Ascending aorta (tissue), 2 donors: ENCODE measurements at regions not wholly inside any gene's neighbourhood (a gene's known extent, or its start where the extent isn't known, plus 50 kb on each side); places are given as distances from the start of the nearest gene placed in this dataset.

Source experiments
- DNase-seq, 2 donors: peaks; one replicate each; pipeline ENCODE4 v3.0.0-alpha.2; 2019; ENCODE audit warnings: low spot score in 2 of 2
- H3K27ac ChIP-seq, 2 donors: fragments of 200-600 bp; sonication (generic); one replicate each; pipeline ENCODE4 v1.5.1; 2016 to 2017; ENCODE audit warnings: mild to moderate bottlenecking in 1 of 2
- H3K27me3 ChIP-seq: fragments of 200-600 bp; sonication (generic); one replicate; pipeline ENCODE4 v1.5.1; 2017
- H3K36me3 ChIP-seq, 2 donors: fragments of 200-600 bp; sonication (generic); one replicate each; pipeline ENCODE4 v1.5.1; 2016
- H3K4me1 ChIP-seq, 2 donors: fragments of 200-600 bp; sonication (generic); one replicate each; pipeline ENCODE4 v1.5.1; 2016 to 2017; ENCODE audit warnings: mild to moderate bottlenecking in 1 of 2
- H3K4me3 ChIP-seq, 2 donors: fragments of 200-600 bp; sonication (generic); one replicate each; pipeline ENCODE4 v1.5.1; 2016 to 2017; ENCODE audit warnings: mild to moderate bottlenecking in 1 of 2
- H3K9me3 ChIP-seq, 2 donors: fragments of 200-600 bp; sonication (generic); one replicate each; pipeline ENCODE4 v1.5.1; 2016
- CTCF ChIP-seq, 3 experiments: fragments of 200-600 bp in 2 of 3; fragments of 450-650 bp in 1 of 3; sonication (generic) in 2 of 3; IDR thresholded peaks; one replicate each; pipeline ENCODE4 v1.5.1; 2016 to 2019; ENCODE audit warnings: antibody characterized with exemption in 3 of 3, mild to moderate bottlenecking in 1 of 3, moderate library complexity in 1 of 3
- intact Hi-C: fragments of 100-400 bp; cut with DNase I; formaldehyde crosslinking; loops from one replicate; pipeline ENCODE4 v1.15.1; 2023

GRCh38 chr4:30916337-30917274 lies 196.4 kb downstream of the PCDH7 start:
- H3K27me3 ChIP-seq, result no peaks in the 10 kb centered on the region
- no peak for TF ChIP-seq CTCF (IDR thresholded peaks at IDR 0.05)
- no peak overlapping the region for H3K27ac ChIP-seq
- H3K9me3 ChIP-seq, result no peaks in the 10 kb centered on the region
- no peak for DNase-seq
- peaks cover 0 to 2% of the 10 kb centered on the region in 2 donors for H3K4me1 ChIP-seq
- no peak overlapping the region for H3K4me3 ChIP-seq
- no peaks in the 10 kb centered on the region for H3K36me3 ChIP-seq
- intact Hi-C loops, result no loop called here

GRCh38 chr4:30917946-30918345 lies 197.8 kb downstream of the PCDH7 start:
- Histone ChIP-seq H3K36me3 (no peaks in the 10 kb centered on the region), H3K9me3 (no peaks in the 10 kb centered on the region), H3K27me3 (no peaks in the 10 kb centered on the region), H3K4me1 (no peaks in the 10 kb centered on the region), H3K27ac (no peak overlapping the region), H3K4me3 (no peak overlapping the region)
- no peak for DNase-seq
- intact Hi-C loops, result no loop called here
- TF ChIP-seq CTCF (IDR thresholded peaks at IDR 0.05), result no peak

GRCh38 chr4:30919458-30919857 lies 199.3 kb downstream of the PCDH7 start:
- H3K4me1 ChIP-seq, result no peaks in the 10 kb centered on the region
- no peak overlapping the region for H3K4me3 ChIP-seq
- no peak for TF ChIP-seq CTCF (IDR thresholded peaks at IDR 0.05)
- intact Hi-C loops, result no loop called here
- H3K27me3 ChIP-seq, result no peaks in the 10 kb centered on the region
- no peak for DNase-seq
- H3K9me3 ChIP-seq, result no peaks in the 10 kb centered on the region
- no peaks in the 10 kb centered on the region for H3K36me3 ChIP-seq
- no peak overlapping the region for H3K27ac ChIP-seq

- no peak for TF ChIP-seq CTCF (IDR thresholded peaks at IDR 0.05)
- H3K9me3 ChIP-seq, result no peaks in the 10 kb centered on the region
- no peaks in the 10 kb centered on the region for H3K27me3 ChIP-seq
- no peak overlapping the region for H3K27ac ChIP-seq
- no peaks in the 10 kb centered on the region for H3K36me3 ChIP-seq
- DNase-seq, result no peak
- intact Hi-C loops, result no loop called here
- H3K4me1 ChIP-seq, result no peaks in the 10 kb centered on the region
- no peak overlapping the region for H3K4me3 ChIP-seq
These were observed 199.9 kb downstream of the PCDH7 start for GRCh38 chr4:30920043-30920442.

- no peaks in the 10 kb centered on the region for H3K27me3 ChIP-seq
- no peak for TF ChIP-seq CTCF (IDR thresholded peaks at IDR 0.05)
- H3K36me3 ChIP-seq, result no peaks in the 10 kb centered on the region
- no peaks in the 10 kb centered on the region for H3K9me3 ChIP-seq
- DNase-seq, result no peak
- intact Hi-C loops, result no loop called here
- no peak overlapping the region for H3K4me3 ChIP-seq
- no peaks in the 10 kb centered on the region for H3K4me1 ChIP-seq
- no peak overlapping the region for H3K27ac ChIP-seq
These were observed 202.5 kb downstream of the PCDH7 start for GRCh38 chr4:30922625-30923024.
